Erythroblast (primary cell): ENCODE measurements at regions not wholly inside any gene's neighbourhood (a gene's known extent, or its start where the extent isn't known, plus 50 kb on each side); places are given as distances from the start of the nearest gene placed in this dataset.

Experiments used
- GATA1 ChIP-seq: IDR thresholded peaks from 2 replicates; pipeline ENCODE4 v1.6.1; 2011; ENCODE audit warnings: low read depth, mild to moderate bottlenecking, control low read depth, low read length, moderate library complexity
- POLR2A ChIP-seq: IDR thresholded peaks from 2 replicates; pipeline ENCODE4 v1.6.1; 2011; ENCODE audit warnings: mild to moderate bottlenecking, low read length

GRCh38 chr2:120658770-120659158 is 76.9 kb upstream of the GLI2 start:
- TF ChIP-seq POLR2A (no peak), GATA1 (no peak)
